IPS-18c (cell line): ENCODE measurements at regions not wholly inside any gene's neighbourhood (a gene's known extent, or its start where the extent isn't known, plus 50 kb on each side); places are given as distances from the start of the nearest gene placed in this dataset.

Source experiments
- H3K4me3 ChIP-seq: 2 replicates; pipeline ENCODE4 v1.7.0; 2013; ENCODE audit warnings: low read depth, mild to moderate bottlenecking, low read length, moderate library complexity; ENCODE audit not compliant: insufficient read depth
- H3K9me3 ChIP-seq: one replicate; pipeline ENCODE4 v1.6.1; 2013; ENCODE audit warnings: mild to moderate bottlenecking, low read length, moderate library complexity; ENCODE audit not compliant: control insufficient read depth, insufficient read depth

- H3K9me3 ChIP-seq: no peaks in the 10 kb centered on the region
Observed at GRCh38 chr4:181043486-181043885, 1199.7 kb upstream of the TENM3 start.

DNA sequence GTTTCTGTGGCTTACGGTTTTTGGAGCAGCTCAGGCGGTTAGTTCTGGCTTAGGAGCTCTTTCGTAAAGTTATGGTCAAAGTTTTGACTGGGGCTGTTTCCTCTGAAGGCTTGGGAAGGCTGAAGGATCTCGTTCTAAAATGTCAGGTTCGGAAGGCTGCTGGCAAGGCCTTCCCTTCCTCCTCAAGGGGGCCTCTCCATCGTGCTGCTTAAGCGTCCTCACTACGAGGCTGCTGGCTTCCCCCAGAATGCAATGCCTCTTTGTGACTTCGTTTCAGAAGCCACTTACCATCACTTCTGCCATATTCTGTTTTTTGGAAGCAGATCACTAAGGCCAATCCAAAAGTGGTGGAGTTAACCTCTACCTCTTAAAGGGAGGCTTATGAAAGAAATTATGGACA is 1196.4 kb upstream of the TENM3 start:
- H3K4me3 ChIP-seq: no peak overlapping the region
- no peaks in the 10 kb centered on the region for H3K9me3 ChIP-seq

More at GRCh38 chr4:181043486-181043885, 1199.7 kb upstream of the TENM3 start:
- H3K4me3 ChIP-seq: no peak overlapping the region

DNA sequence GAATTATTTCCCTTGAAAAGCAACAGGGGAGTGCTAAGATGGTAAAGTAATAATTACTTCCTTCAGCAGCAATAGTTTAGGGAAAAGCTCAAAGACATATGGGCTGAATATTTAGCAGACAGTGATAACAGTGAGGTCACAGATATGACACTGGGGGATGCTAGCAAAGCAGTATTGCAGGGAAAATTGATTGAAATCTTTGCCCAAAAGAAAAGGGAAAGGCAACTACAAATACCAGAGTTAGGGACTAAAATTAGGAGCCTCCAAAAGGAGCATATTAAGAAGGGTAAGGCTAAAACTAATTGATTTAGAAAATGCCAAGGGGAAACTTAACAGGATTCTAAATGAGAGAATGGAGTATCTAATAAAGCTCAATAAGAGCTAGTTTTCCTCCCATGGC is 1191.3 kb upstream of the TENM3 start:
- Histone ChIP-seq H3K9me3 (no peaks in the 10 kb centered on the region), H3K4me3 (no peak overlapping the region)

DNA sequence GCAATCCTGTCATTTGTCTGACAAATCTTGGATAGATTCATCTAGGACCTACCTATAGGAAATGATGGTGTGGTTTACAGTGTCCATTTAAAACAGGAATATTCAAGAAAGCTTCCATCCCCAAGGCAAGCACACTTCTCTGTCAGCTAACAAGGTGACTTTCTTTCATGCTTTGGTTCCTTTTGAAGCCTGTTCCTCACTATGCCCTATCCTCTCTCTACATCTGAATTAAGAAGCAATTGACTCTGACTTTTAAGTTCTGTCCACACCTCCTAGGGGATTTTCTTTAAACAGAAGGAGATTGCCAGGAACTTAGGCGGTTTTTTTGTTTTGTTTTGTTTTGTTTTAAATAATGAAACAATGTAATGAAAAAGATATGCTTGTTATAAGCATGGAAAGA is 1181.4 kb upstream of the TENM3 start:
- Histone ChIP-seq H3K9me3 (no peaks in the 10 kb centered on the region), H3K4me3 (no peak overlapping the region)

- no peak overlapping the region for H3K4me3 ChIP-seq
- no peaks in the 10 kb centered on the region for H3K9me3 ChIP-seq
Observed at GRCh38 chr4:181063212-181063611, 1180.0 kb upstream of the TENM3 start.

- peaks cover 3% of the 10 kb centered on the region for H3K9me3 ChIP-seq
Observed at GRCh38 chr4:181077341-181077740, 1165.9 kb upstream of the TENM3 start.

DNA sequence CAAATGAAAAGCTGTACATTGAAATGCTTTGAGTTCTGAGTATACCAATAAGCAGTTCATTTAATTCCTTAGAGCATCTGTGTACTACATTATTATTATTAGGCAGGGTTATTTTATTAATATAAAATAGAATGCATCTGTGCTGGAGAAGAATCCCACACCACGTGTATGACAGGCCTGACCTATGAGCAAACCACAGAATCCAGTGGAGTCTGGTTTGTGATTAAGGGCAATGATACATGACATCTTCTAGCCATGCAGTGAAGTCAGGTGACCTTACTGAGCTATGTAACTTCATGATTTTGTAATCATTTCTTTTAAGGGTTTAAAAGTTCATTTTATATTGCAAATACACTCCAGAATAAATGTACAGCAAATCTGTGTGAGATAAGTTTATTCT is 1165.0 kb upstream of the TENM3 start:
- Histone ChIP-seq H3K9me3 (peaks cover 3% of the 10 kb centered on the region), H3K4me3 (no peak overlapping the region)

More at GRCh38 chr4:181077341-181077740, 1165.9 kb upstream of the TENM3 start:
- H3K4me3 ChIP-seq: no peak overlapping the region

DNA sequence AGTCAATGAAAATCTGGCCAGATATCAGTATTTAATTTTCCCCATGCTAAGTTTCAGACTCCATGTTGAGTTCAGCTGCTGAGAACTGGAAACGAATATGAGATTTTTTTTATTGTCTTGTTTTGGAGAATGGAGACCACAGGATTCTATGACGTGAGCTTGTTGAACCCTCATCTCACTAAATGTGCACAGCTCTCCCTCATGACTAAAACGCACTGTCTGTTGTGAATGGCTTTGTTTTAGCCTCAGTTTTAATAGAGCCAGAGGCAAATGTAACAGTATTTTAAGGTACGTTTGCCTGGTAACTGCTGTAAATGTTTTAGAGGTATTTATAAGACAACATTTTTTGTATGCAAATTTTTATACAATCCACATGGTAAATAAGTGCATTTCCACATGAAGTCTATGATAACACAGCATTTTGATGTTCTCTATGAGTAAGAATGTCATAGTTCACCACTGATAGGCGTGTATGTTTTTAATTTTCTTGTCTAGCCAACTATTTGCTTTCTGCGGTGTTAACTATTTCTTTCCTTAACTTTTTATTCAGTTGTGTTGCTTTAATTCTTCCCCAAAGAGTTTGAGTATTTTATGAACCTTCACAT is 1159.3 kb upstream of the TENM3 start:
- Histone ChIP-seq H3K4me3 (no peak overlapping the region), H3K9me3 (no peaks in the 10 kb centered on the region)

DNA sequence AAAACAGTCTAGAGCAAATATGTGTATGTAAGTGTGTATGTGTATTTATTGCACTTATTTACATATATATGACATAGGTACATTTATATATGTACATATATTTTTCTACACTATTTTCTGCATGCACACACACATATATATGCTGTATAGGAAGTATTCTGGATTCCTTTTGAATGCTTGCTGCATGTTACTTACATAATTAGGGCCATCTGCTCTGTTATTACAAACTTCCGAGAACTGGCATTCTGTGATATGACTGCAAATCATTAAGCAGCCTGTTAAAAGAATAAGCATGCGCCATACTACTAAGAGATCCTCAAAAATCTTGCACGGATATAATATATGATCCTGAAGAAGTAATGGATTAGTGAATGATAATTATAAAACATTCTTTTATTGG is 1157.6 kb upstream of the TENM3 start:
- Histone ChIP-seq H3K4me3 (no peak overlapping the region), H3K9me3 (no peaks in the 10 kb centered on the region)

DNA sequence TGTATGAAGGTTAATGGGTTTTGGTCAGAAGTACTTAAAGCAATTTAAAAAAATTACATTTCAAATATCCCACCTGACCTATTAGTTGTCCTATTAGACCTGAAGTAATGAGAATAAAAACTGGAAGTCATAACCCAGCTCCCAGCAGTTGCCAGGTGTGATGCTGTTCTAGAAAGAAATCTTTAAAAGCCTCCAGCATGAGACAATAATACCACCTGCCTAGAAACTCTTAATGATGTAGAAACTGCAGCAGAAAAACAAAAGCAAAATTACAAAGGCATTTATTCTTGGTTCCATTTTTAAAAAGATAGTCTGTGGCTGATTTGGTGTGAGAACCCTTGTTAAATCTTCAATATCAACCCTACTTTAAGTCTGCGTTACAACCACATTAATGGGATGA is 1137.7 kb upstream of the TENM3 start:
- H3K4me3 ChIP-seq: no peak overlapping the region
- no peaks in the 10 kb centered on the region for H3K9me3 ChIP-seq

- Histone ChIP-seq H3K4me3 (no peak overlapping the region), H3K9me3 (no peaks in the 10 kb centered on the region)
Observed at GRCh38 chr4:181106398-181106797, 1136.8 kb upstream of the TENM3 start.

- no peaks in the 10 kb centered on the region for H3K9me3 ChIP-seq
Observed at GRCh38 chr4:181108237-181108636, 1135.0 kb upstream of the TENM3 start.

DNA sequence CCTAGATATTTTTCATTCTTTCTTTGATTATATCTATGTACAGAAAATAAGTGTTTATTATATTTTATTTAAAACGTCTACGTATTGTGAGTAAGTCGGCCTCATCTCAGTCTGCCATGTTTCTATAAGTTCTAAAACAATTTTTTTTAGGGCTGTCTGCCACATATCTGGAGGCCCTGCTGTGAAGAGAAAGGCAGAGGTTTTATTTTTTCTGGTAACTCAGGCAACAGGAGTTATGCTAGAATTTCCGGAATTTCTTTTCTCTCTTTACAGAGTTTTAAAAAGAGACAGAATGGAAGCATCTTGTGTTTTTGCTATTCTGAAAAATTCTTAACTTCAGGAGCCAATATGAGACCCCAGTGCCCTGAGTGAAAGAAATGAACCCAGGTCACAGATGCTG is 1124.0 kb upstream of the TENM3 start:
- H3K9me3 ChIP-seq: no peaks in the 10 kb centered on the region
- H3K4me3 ChIP-seq: no peak overlapping the region

More at GRCh38 chr4:181108237-181108636, 1135.0 kb upstream of the TENM3 start:
- H3K4me3 ChIP-seq: no peak overlapping the region

GRCh38 chr4:181121733-181122132 is 1121.5 kb upstream of the TENM3 start:
- Histone ChIP-seq H3K4me3 (no peak overlapping the region), H3K9me3 (no peaks in the 10 kb centered on the region)

- H3K9me3 ChIP-seq: peaks cover 11% of the 10 kb centered on the region
- H3K4me3 ChIP-seq: no peak overlapping the region
Observed at GRCh38 chr4:181127171-181127570, 1116.0 kb upstream of the TENM3 start.

DNA sequence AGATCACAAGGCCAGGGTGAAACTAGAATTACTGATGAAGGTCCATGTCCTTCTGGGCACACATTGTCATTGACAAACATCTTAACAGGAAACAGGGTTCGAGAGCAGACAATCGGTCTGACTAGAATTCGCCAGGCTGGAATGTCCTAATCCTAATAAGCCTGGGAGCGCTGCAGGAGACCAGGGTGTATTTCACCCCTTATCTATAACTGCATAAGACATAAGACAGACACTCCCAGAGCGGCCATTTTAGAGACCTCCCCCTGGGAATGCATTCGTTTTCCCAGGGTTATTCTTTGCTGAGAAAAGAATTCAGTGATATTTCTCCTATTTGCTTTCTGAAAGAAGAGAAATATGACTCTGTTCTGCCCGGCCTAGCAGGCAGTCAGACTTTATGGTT is 1112.9 kb upstream of the TENM3 start:
- H3K9me3 ChIP-seq: peaks cover 11% of the 10 kb centered on the region
- H3K4me3 ChIP-seq: peak overlapping the region; percentile 3; the same call in 1 of the 2 replicates

DNA sequence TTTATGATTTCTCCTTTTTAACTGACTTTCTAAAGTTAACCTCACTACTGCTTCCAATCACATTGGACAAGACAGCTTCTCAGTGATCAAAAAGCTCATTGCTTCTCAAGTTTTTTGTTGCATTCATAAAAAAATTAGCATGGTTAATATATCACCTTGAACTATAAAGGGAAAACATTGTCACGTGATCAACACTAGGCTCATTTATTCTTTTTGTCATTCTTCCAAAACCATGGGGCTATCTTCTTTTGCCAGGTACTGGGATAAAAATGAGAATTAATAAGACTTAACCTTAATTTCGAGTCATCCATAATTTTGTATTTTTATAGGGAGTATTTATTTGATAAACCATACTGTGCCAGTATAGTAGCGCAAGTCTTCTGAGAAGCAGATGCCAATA is 1105.9 kb upstream of the TENM3 start:
- Histone ChIP-seq H3K9me3 (no peaks in the 10 kb centered on the region), H3K4me3 (no peak overlapping the region)

GRCh38 chr4:181138116-181138515 is 1105.1 kb upstream of the TENM3 start:
- Histone ChIP-seq H3K4me3 (no peak overlapping the region), H3K9me3 (no peaks in the 10 kb centered on the region)

- Histone ChIP-seq H3K9me3 (no peaks in the 10 kb centered on the region), H3K4me3 (no peak overlapping the region)
Observed at GRCh38 chr4:181140037-181140603, 1103.1 kb upstream of the TENM3 start.
